Loucy (cell line): ENCODE measurements at regions not wholly inside any gene's neighbourhood (a gene's known extent, or its start where the extent isn't known, plus 50 kb on each side); places are given as distances from the start of the nearest gene placed in this dataset.
"Not testable (repeated sequence)": the region's sequence is repeated elsewhere in the genome, so short reads cannot be mapped to it uniquely, and the experiment has no call there.

Experiments
- H2AFZ ChIP-seq: fragments of 200-600 bp; sonication (generic); 2 replicates; pipeline ENCODE4 v1.6.0; 2016; ENCODE audit warnings: antibody characterized with exemption, mild to moderate bottlenecking, low read length, moderate library complexity
- H3F3A ChIP-seq: fragments of 200-600 bp; 2 replicates; pipeline ENCODE4 v1.6.0; 2016; ENCODE audit warnings: antibody characterized with exemption, low read depth, mild to moderate bottlenecking
- H3K27me3 ChIP-seq: fragments of 200-600 bp; sonication (generic); 2 replicates; pipeline ENCODE4 v1.6.1; 2014; ENCODE audit warnings: low read length, mild to moderate bottlenecking; ENCODE audit not compliant: insufficient read depth, poor library complexity, severe bottlenecking
- H3K36me3 ChIP-seq: fragments of 200-600 bp; sonication (generic); 2 replicates; pipeline ENCODE4 v1.6.1; 2016; ENCODE audit warnings: low read length; ENCODE audit not compliant: insufficient read depth
- H3K4me1 ChIP-seq: fragments of 200-600 bp; sonication (generic); 2 replicates; pipeline ENCODE4 v1.5.1; 2014; ENCODE audit warnings: low read length, mild to moderate bottlenecking; ENCODE audit not compliant: insufficient read depth, poor library complexity, severe bottlenecking
- H3K4me2 ChIP-seq: fragments of 200-600 bp; sonication (generic); 2 replicates; pipeline ENCODE4 v1.6.0; 2014; ENCODE audit warnings: antibody characterized with exemption, low read length, low read depth, mild to moderate bottlenecking; ENCODE audit not compliant: poor library complexity, severe bottlenecking
- H3K4me3 ChIP-seq: fragments of 200-600 bp; sonication (generic); 2 replicates; pipeline ENCODE4 v1.5.1; 2014; ENCODE audit warnings: low read length, mild to moderate bottlenecking, mixed read lengths; ENCODE audit not compliant: poor library complexity, severe bottlenecking
- H3K79me2 ChIP-seq: fragments of 200-600 bp; sonication (generic); 2 replicates; pipeline ENCODE4 v1.6.1; 2014; ENCODE audit warnings: low read length; ENCODE audit not compliant: insufficient read depth
- H3K9ac ChIP-seq: fragments of 200-600 bp; sonication (generic); 2 replicates; pipeline ENCODE4 v1.6.0; 2014; ENCODE audit warnings: mild to moderate bottlenecking, low read depth, low read length, moderate library complexity; ENCODE audit not compliant: poor library complexity, severe bottlenecking
- H3K9me2 ChIP-seq: fragments of 200-600 bp; sonication (generic); replicated peaks from 2 replicates; pipeline ENCODE4 v1.6.1; 2016; ENCODE audit warnings: low read depth, low read length, mixed read lengths
- H3K9me3 ChIP-seq: fragments of 200-600 bp; sonication (generic); 2 replicates; pipeline ENCODE4 v1.6.1; 2014; ENCODE audit warnings: mild to moderate bottlenecking, antibody characterized with exemption, low read length, low read depth; ENCODE audit not compliant: insufficient read depth
- H4K20me1 ChIP-seq: fragments of 200-600 bp; sonication (generic); 2 replicates; pipeline ENCODE4 v1.6.0; 2014; ENCODE audit warnings: antibody characterized with exemption, low read length, mild to moderate bottlenecking; ENCODE audit not compliant: insufficient read depth, poor library complexity, severe bottlenecking
- CTCF ChIP-seq: fragments of 200-600 bp; sonication (generic); conservative IDR thresholded peaks from 2 replicates; pipeline ENCODE4 v1.5.1; 2014; ENCODE audit warnings: mild to moderate bottlenecking, antibody characterized with exemption, low read length
- EZH2phosphoT487 ChIP-seq: fragments of 200-600 bp; IDR thresholded peaks from 2 replicates; pipeline ENCODE4 v1.6.1; 2018; ENCODE audit warnings: antibody characterized with exemption, mild to moderate bottlenecking, moderate library complexity, borderline replicate concordance

- no peaks in the 10 kb centered on the region for H3K36me3 ChIP-seq
- no peaks in the 10 kb centered on the region for H3K9me3 ChIP-seq
- H3K4me3 ChIP-seq: no peak overlapping the region
- H3K9me2 ChIP-seq: no peaks in the 10 kb centered on the region
- H3K4me1 ChIP-seq: no peaks in the 10 kb centered on the region
- H3K4me2 ChIP-seq: no peak overlapping the region
- no peak overlapping the region for H2AFZ ChIP-seq
- no peaks in the 10 kb centered on the region for H4K20me1 ChIP-seq
- no peak overlapping the region for H3K9ac ChIP-seq
- H3K27me3 ChIP-seq: no peaks in the 10 kb centered on the region
- no peak for TF ChIP-seq EZH2phosphoT487
- no peak for TF ChIP-seq CTCF
- no peaks in the 10 kb centered on the region for H3F3A ChIP-seq
- H3K79me2 ChIP-seq: no peaks in the 10 kb centered on the region
These were observed 236.3 kb upstream of the NRXN1 start for GRCh38 chr2:51268191-51268590.

- Histone ChIP-seq H3K4me2 (no peak overlapping the region), H3K79me2 (no peaks in the 10 kb centered on the region), H3K27me3 (no peaks in the 10 kb centered on the region), H3K4me3 (no peak overlapping the region), H3K9ac (no peak overlapping the region), H3F3A (no peaks in the 10 kb centered on the region), H3K9me3 (no peaks in the 10 kb centered on the region), H3K4me1 (no peaks in the 10 kb centered on the region), H3K9me2 (no peaks in the 10 kb centered on the region), H3K36me3 (no peaks in the 10 kb centered on the region), H4K20me1 (no peaks in the 10 kb centered on the region), H2AFZ (no peak overlapping the region)
- TF ChIP-seq CTCF: no peak
- TF ChIP-seq EZH2phosphoT487: no peak
These were observed 233.6 kb upstream of the NRXN1 start for GRCh38 chr2:51265539-51265938.

- Histone ChIP-seq H3F3A (no peaks in the 10 kb centered on the region), H3K27me3 (no peaks in the 10 kb centered on the region), H3K4me3 (no peak overlapping the region), H3K9me3 (no peaks in the 10 kb centered on the region), H4K20me1 (no peaks in the 10 kb centered on the region), H2AFZ (no peak overlapping the region), H3K4me1 (no peaks in the 10 kb centered on the region), H3K79me2 (no peaks in the 10 kb centered on the region), H3K36me3 (no peaks in the 10 kb centered on the region), H3K9me2 (no peaks in the 10 kb centered on the region), H3K4me2 (no peak overlapping the region), H3K9ac (no peak overlapping the region)
- no peak for TF ChIP-seq CTCF
- no peak for TF ChIP-seq EZH2phosphoT487
These were observed 232.0 kb upstream of the NRXN1 start for GRCh38 chr2:51263951-51264350.

- H2AFZ ChIP-seq, H3K4me2 ChIP-seq, H3K9me2 ChIP-seq, H4K20me1 ChIP-seq, H3K79me2 ChIP-seq, H3K9ac ChIP-seq, H3K36me3 ChIP-seq, H3K9me3 ChIP-seq, H3K27me3 ChIP-seq, H3K4me1 ChIP-seq, H3F3A ChIP-seq, H3K4me3 ChIP-seq: not testable (repeated sequence)
These were observed 231.2 kb upstream of the NRXN1 start for GRCh38 chr2:51263101-51263500.
